ENCODE measurements at regions not wholly inside any gene's neighbourhood (a gene's known extent, or its start where the extent isn't known, plus 50 kb on each side); places are given as distances from the start of the nearest gene placed in this dataset.

DNA sequence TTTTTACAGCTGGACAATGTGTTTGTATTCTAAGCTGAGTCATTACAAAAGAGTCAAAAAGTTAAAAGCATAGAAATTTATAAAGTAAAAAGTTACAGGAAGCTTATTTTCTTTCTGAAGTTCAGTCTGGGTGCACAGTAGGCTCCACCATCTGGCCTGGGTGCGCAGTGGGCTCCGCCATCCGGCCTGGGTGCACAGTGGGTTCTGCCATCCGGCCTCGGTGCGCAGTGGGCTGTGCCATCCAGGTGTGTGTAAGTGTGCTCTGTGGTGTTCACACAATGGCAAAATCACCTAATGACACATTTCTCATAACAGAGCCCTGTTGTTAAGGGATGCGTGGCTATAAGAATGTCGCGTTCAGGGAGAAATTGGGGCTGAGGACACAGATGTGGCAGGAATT is 195.5 kb downstream of the ANKRD30B start:
- Histone ChIP-seq H3K56ac (ENCODE audit: extremely low read depth, insufficient read depth, low read length) (no peak overlapping the region), H2BK120ac (ENCODE audit: low read depth, low read length) (no peak overlapping the region), H3K27me3 (ENCODE audit: control insufficient read depth, insufficient read depth, low read length) (no peaks in the 10 kb centered on the region), H4K91ac (ENCODE audit: insufficient read depth, low read depth, low read length) (no peak overlapping the region), H2BK5ac (ENCODE audit: low read depth, low read length, poor library complexity, severe bottlenecking) (no peak overlapping the region), H3K4me3 (ENCODE audit: insufficient read depth, low read depth, low read length) (no peak overlapping the region), H3K4me1 (ENCODE audit: control insufficient read depth, insufficient read depth, low read length) (no peaks in the 10 kb centered on the region), H3K14ac (replicated peaks; ENCODE audit: low read depth, low read length) (no peak overlapping the region), H2AK5ac (ENCODE audit: low read depth, low read length) (no peak overlapping the region), H3K9me1 (ENCODE audit: insufficient read depth, low read length) (no peaks in the 10 kb centered on the region), H3K9me3 (ENCODE audit: control insufficient read depth, insufficient read depth, low read length) (peaks cover 32% of the 10 kb centered on the region), H2AK9ac (replicated peaks; ENCODE audit: low read depth, low read length, poor library complexity) (no peak overlapping the region), H2BK20ac (ENCODE audit: low read depth, low read length) (no peak overlapping the region), H4K20me1 (ENCODE audit: insufficient read depth, low read length) (no peaks in the 10 kb centered on the region), H3K18ac (ENCODE audit: low read depth, low read length) (no peak overlapping the region), H4K5ac (ENCODE audit: low read depth, low read length) (no peak overlapping the region), H3K79me1 (ENCODE audit: low read depth in 1 of 2, low read length in 2 of 2) (no peaks in the 10 kb centered on the region), H3K9ac (ENCODE audit: low read depth, low read length) (no peak overlapping the region), H3K4ac (ENCODE audit: low read depth, low read length) (no peak overlapping the region), H2BK15ac (ENCODE audit: low read depth, low read length) (no peak overlapping the region), H3K4me2 (ENCODE audit: low read depth, low read length) (no peak overlapping the region), H4K8ac (ENCODE audit: low read depth in 2 of 2, low read length in 2 of 2) (no peak overlapping the region), H2AFZ (replicated peaks; ENCODE audit: low read length, poor library complexity) (no peak overlapping the region), H3K23ac (ENCODE audit: low read depth, low read length) (no peak overlapping the region), H3K36me3 (ENCODE audit: control insufficient read depth, insufficient read depth, low read length) (no peaks in the 10 kb centered on the region), H3K27ac (ENCODE audit: insufficient read depth, low read length) (no peak overlapping the region)
- CTCF ChIA-PET: no interaction called here
- no peak for TF ChIP-seq CHD1 (IDR thresholded peaks at IDR 0.05; ENCODE audit: low read depth, low read length)
- TF ChIP-seq NFE2L2 (IDR thresholded peaks at IDR 0.05; ENCODE audit: low read depth, low read length): no peak
- TF ChIP-seq RFX5 (IDR thresholded peaks at IDR 0.05; ENCODE audit: low read depth, low read length): no peak
- no peak for TF ChIP-seq POLR2A (IDR thresholded peaks at IDR 0.05; ENCODE audit: low read depth, low read length)
- TF ChIP-seq, protein P1, sequence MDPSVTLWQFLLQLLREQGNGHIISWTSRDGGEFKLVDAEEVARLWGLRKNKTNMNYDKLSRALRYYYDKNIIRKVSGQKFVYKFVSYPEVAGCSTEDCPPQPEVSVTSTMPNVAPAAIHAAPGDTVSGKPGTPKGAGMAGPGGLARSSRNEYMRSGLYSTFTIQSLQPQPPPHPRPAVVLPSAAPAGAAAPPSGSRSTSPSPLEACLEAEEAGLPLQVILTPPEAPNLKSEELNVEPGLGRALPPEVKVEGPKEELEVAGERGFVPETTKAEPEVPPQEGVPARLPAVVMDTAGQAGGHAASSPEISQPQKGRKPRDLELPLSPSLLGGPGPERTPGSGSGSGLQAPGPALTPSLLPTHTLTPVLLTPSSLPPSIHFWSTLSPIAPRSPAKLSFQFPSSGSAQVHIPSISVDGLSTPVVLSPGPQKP (IDR thresholded peaks at IDR 0.05; ENCODE audit: borderline replicate concordance, low read depth, low read length): no peak
- TF ChIP-seq, protein P2, sequence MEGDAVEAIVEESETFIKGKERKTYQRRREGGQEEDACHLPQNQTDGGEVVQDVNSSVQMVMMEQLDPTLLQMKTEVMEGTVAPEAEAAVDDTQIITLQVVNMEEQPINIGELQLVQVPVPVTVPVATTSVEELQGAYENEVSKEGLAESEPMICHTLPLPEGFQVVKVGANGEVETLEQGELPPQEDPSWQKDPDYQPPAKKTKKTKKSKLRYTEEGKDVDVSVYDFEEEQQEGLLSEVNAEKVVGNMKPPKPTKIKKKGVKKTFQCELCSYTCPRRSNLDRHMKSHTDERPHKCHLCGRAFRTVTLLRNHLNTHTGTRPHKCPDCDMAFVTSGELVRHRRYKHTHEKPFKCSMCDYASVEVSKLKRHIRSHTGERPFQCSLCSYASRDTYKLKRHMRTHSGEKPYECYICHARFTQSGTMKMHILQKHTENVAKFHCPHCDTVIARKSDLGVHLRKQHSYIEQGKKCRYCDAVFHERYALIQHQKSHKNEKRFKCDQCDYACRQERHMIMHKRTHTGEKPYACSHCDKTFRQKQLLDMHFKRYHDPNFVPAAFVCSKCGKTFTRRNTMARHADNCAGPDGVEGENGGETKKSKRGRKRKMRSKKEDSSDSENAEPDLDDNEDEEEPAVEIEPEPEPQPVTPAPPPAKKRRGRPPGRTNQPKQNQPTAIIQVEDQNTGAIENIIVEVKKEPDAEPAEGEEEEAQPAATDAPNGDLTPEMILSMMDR (conservative IDR thresholded peaks at IDR 0.05; ENCODE audit: low read depth, low read length): no peak
- no peak for TF ChIP-seq CEBPB (IDR thresholded peaks at IDR 0.05; ENCODE audit: low read depth, low read length)
- no peak for TF ChIP-seq MAFK (IDR thresholded peaks at IDR 0.05; ENCODE audit: low read depth, low read length)
- no peak for TF ChIP-seq SMC3 (IDR thresholded peaks at IDR 0.05; ENCODE audit: low read depth, low read length)
- TF ChIP-seq BHLHE40 (IDR thresholded peaks at IDR 0.05; ENCODE audit: low read depth, low read length): no peak
- no peak for TF ChIP-seq RAD21 (IDR thresholded peaks at IDR 0.05; ENCODE audit: low read length)
- TF ChIP-seq FOS (IDR thresholded peaks at IDR 0.05; ENCODE audit: low read depth, low read length): no peak
- TF ChIP-seq USF2 (IDR thresholded peaks at IDR 0.05; ENCODE audit: low read depth, low read length): no peak
- no peak for TF ChIP-seq MXI1 (IDR thresholded peaks at IDR 0.05; ENCODE audit: borderline replicate concordance, low read depth, low read length)
- no peak for TF ChIP-seq MAZ (IDR thresholded peaks at IDR 0.05; ENCODE audit: borderline replicate concordance, low read depth, low read length)
- TF ChIP-seq RCOR1 (IDR thresholded peaks at IDR 0.05; ENCODE audit: insufficient replicate concordance, low read length): no peak
- in situ Hi-C loops (cut with MboI; ENCODE audit: low sequenced_read_pairs): no loop called here
- intact Hi-C loops (cut with micrococcal nuclease): no loop called here
- BruUV-seq (replicated peaks): no TSS peak
- dilution Hi-C loops (cut with HindIII; ENCODE audit: low sequenced_read_pairs, unreplicated experiment): no loop called here
- no CpG with 5 or more reads among the region's 9 CpGs for WGBS, 2 experiments (ENCODE audit: extremely low coverage in 2 of 2, insufficient read length in 1 of 2)
- DNase-seq (no peak), ATAC-seq (ENCODE audit: low read depth) (no peak)
- POLR2A ChIA-PET (ENCODE audit: unreplicated experiment): no interaction called here
